ENCODE measurements at regions not wholly inside any gene's neighbourhood (a gene's known extent, or its start where the extent isn't known, plus 50 kb on each side); places are given as distances from the start of the nearest gene placed in this dataset.

GRCh38 chr20:63100174-63100925 lies 93.6 kb upstream of the BHLHE23 start:
- DNase-seq (ENCODE audit: low read depth), result no peak

GRCh38 chr20:63099456-63100173 lies 92.9 kb upstream of the BHLHE23 start:
- no peak for DNase-seq (ENCODE audit: low read depth)

- DNase-seq (ENCODE audit: low read depth), result no peak
Observed at GRCh38 chr20:63098195-63098810, 91.5 kb upstream of the BHLHE23 start.

- DNase-seq (ENCODE audit: low read depth), result no peak
Observed at GRCh38 chr20:63097336-63097831, 90.6 kb upstream of the BHLHE23 start.

DNA sequence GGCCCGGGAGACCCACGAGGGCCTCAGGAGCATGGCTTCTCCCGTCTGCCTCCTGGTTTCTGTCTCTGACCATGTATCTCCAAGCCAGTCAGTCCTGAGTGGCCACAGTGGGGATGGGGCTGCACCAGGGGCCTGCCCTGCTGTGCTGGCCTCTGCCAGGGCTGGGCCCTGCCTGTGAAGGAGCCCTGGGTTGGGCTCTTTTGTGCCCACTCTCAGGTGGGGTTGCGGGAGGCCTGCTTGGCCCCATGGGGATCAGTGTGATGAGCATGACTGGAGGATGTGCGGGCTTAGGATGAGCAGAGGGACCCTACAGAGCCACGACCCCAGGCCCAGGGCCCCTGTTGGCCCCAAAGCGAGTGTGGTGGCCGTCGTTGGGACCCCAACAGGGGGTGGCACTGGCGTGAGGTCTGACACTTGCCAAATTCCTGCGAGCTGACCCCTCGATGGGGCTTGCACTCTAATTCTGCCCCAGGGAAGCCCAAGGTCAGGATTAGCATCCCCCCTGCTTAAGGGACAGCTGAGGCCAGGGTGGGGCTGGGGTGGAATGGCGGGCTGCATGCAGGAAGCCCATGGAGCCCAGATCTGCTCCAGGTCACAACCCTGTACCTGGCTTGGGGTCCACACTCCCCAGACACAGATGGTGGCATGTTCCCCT lies 90.0 kb upstream of the BHLHE23 start:
- no peak for DNase-seq (ENCODE audit: low read depth)

DNA sequence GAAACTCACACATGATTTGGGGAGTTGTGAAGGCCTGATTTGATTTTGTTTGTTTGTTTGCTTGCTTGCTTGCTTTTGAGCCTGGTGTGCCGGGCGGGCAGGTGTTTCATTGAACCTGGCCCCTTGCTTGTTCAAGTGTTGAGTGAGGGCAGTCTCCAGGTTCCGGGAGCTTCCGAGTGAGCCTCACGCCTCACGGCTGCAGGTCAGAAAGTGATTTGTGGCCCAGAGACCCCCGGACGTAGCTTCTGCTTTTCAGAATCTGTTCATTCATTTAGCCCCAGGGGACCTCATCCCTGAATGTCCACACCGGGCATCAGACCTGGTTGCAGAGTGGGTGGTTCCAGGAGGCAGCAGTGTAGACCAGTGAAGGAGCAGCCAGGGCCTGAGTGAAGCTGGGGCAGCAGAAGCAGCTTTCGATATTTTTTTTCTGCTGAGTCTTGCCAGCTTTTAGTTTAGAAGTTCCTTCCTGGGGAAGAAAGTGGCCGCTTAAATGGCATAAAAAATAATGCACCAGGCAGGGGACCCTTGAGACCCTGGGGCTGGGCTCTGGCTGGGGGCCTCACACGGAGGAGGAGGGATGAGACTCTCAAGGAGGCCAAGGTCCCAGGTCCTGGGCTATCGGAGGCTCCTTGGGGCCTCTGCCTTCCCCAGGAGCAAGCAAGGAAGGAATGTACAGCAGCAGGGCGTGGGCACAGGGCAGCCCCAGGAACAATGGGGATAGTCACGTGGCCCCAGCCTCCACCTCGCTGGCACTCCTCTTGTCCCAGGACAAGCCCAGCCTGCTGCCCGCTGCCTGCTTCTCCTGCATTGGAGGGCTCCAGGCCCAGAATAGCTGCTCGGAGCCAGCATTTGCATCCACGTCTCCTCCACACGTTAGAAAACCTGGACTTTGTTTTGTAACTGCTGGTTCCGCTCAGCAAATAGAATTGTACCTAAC lies 89.2 kb upstream of the BHLHE23 start:
- DNase-seq (ENCODE audit: low read depth), result no peak

DNA sequence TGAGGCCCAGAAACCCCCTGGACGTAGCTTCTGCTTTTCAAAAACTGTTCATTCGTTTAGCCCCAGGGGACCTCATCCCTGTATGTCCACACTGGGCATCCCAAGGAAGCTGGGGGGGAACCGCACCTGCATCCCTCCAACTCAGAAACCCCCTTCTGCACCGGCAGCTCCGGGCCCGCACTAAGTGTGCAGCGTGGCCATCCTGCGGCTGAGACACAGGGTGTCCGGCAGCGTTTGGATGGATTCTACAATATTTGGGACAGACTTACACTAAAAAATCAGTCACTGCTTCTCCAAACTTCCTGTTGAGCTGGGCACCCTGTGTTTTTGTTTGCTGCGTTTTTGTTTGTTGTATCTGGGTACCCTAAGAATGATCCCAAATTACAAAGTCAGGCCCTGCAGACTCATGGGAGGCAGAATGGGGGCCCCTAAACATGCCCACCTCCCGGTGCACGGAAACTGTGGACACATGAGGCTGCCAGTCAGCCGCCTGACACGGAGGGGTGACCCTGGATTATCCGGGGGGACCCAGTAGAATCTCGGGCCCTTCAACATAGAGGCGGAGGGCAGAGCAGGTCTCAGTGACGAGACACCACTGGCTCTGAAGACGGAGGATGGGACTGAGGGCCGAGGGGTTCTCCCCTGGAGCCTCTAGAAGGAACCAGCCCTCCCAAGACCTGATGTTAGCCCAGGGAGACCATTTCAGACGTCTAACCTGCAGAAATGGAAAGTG lies 88.2 kb upstream of the BHLHE23 start:
- no peak for DNase-seq (ENCODE audit: low read depth)

DNA sequence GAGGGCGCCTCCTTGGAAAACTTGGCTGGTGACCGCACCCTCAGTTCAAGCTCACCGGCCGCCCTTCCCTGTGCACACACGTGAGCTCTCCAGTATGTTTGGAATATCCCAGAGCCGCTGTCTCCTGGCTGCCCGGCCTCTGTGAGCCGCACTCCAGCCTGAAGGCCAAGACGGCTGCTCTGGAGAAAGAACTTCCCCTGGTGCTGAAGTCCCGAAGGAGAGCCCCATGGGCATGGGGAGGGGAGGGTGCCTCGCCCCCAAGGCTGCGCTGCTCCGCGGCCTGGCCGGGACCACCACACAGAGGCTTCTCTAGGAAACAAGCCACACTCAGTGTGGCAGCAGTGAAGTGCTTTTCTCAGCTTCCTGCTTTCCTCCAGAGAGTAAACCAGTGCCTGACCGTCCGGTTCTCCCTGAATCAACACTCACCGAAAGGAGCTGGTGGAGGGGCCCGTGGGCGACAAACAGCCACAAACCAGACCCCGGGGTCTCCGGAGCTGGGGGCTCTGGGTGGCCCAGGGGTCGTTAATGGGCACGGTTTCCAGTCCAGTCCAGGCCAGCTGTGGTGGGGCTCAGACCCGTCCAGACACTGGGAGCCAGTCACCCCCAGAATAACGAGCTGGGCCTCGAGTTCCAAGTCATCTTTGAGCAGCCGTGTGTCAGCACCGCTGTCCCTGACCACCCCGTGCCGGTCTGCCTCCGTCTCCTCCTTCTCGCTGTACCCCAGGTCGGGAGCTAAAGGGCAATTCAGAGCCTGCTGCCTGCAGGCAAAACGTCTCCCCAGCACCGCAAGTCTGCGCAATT lies 87.4 kb upstream of the BHLHE23 start:
- no peak for DNase-seq (ENCODE audit: low read depth)

DNA sequence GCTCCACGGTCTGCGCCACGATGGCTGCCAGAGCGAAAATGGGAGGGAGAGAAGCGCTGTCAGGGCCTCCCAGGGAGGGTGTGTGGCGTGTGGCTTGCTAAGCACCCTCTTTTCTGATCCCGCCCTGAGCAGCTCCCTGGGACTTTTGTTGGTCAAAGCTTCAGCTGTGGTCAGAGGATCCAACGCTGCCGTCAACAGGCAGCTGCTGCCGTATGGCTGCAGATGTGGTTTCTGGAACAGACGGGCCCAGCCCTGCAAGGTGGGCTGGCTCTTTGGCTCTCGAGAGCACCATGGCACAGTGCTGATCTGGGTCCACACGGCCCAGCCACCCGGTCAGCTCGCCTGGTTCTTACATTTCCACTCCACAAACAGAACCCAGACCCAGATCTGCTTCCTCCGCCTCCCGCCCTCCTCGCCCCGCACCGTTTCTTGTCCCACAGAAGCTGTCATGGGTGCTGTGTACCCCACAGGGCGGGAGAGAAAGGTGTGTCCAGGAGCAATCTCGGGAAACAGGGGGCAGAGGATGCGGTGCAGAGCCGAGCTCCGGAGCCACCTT lies 86.0 kb upstream of the BHLHE23 start:
- DNase-seq (ENCODE audit: low read depth), result no peak

GRCh38 chr20:63091901-63092659 lies 85.3 kb upstream of the BHLHE23 start:
- DNase-seq (ENCODE audit: low read depth), result no peak

DNA sequence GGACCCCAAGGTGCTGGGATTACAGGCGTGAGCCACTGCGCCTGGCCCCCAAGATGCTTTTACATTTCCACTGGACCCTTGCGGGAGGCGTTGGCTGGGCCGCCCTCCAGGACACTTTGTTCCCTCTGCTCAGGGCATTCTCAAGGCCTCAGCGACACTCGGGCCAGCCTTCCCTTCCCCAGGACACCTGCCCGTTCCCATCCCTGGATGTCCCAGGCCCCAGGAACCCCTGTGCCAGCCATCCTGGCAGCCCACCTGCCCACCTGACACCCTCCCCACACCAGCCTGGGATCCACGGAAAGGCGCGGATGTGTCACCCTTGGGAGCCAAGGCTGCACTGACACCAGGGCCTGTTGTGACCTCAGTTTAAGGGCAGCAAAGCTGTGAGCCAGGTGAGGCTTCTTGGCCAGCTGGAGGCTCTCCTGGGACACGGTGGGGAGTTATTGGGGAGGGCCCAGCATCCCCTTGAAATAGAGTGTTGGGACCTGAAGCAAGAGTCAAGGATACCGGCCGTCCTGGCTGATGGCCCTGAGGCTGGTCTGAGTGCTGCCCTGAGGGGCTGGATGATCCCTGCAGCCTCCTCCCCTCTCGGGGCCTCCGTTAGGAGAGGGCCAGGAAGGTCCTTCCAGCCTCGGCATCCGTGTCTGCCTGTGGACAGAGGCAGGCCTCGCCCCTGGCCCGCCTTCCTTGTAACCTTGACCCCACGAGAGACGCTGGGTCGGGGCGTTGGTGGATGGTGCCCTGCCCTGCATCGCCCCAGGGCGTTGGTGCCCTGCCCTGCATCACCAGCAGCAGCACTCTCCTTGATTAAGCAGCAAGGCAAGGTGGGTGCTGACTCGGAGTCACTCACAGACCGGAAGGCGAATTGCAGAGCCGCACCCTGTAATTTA lies 84.2 kb upstream of the BHLHE23 start:
- DNase-seq (ENCODE audit: low read depth), result no peak

DNA sequence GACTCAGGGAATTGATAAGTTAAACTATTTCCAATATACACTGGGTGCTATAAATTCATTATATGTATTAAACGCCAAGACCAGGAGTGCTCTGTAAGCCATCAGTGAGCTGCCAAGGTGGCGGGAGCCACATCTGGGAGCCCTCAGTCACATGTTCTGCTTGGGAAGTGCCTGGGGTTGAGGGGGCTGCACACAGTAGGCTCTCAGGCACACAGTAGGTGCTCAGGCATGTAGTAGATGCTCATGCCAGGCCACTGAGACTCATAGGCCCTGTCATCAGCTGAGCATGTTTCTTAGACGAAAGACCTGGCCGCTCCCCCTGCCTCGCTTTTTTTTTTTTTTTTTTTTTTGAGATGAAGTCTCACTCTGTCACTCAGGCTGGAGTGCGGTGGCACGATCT lies 83.3 kb upstream of the BHLHE23 start:
- DNase-seq (ENCODE audit: low read depth), result no peak

DNA sequence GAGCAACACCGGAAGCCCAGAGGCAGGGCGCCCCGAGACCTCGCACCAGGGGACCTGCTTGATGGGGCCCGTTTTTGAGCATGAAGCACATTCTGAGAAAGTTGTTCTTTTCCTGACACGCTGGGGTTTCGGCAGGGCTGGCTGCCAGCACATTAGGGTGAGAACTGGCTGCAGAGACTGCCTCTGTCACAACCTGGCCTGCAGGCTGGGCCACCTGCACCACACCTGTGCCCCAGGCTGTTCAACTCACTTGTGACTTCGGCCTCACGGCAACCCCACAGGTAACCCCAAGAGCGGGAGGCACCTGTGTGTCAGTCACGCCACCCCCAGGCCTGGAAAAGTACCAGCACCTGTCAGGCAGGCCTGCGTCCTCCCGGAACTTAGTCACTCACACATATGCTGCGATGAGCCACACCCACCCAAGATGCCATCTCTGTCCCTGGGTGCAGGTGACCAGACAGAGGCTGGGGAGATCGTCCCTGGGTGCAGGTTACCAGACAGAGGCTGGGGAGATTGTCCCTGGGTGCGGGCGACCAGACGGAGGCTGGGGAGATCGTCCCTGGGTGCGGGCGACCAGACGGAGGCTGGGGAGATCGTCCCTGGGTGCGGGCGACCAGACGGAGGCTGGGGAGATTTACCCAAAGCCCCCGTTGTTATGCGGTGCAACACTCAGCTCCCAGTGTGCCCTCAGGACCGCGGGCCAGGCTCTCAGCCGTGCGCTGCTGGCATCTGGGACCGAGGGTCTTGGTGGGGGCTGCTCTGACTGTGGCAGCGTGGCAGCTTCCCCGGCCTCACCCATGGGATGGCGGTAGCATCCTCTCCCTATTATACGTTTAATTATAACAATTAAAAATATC lies 82.5 kb upstream of the BHLHE23 start:
- no peak for DNase-seq (ENCODE audit: low read depth)

DNA sequence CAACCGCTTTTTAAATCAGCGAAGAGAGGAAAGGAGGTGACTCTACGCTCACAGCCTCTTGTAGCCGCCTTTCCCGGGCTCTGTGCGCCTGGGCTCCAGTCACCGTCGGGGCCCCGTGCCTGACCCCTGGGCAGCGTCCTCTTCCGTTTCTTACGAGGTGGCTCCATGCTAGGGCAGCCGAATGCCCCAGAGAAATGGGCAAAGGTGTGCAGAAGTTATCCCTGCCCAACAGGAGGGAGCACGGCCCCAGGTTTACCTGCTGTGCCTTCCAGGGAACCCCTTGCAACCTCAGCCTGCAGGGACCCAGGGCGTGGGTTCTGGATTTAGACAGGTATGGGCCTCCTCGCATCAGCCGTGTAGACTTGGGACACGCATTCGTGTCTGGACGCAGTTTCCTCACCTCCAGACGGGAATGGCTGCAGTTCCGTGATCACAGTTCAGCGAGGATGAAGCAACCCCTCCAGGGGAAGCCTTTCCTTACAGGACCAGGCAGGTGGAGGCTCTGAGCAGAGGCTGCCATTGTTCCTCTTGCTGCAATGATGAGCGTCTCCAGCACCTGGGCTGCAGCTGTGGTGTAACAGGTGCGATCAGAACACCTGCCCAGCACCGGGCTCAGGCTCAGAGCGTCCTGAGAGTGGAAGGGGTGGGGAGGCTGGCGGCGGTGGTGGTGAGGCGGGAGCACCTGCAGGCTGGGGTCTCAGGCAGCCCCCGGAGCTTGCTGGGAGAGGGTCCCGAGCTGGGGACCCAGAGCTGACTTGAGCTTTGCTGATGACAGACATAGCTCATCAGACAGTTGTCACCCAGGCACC lies 81.3 kb upstream of the BHLHE23 start:
- no peak for DNase-seq (ENCODE audit: low read depth)

GRCh38 chr20:63087236-63087871 lies 80.6 kb upstream of the BHLHE23 start:
- DNase-seq (ENCODE audit: low read depth), result no peak
